ENCODE measurements at regions not wholly inside any gene's neighbourhood (a gene's known extent, or its start where the extent isn't known, plus 50 kb on each side); places are given as distances from the start of the nearest gene placed in this dataset.

DNA sequence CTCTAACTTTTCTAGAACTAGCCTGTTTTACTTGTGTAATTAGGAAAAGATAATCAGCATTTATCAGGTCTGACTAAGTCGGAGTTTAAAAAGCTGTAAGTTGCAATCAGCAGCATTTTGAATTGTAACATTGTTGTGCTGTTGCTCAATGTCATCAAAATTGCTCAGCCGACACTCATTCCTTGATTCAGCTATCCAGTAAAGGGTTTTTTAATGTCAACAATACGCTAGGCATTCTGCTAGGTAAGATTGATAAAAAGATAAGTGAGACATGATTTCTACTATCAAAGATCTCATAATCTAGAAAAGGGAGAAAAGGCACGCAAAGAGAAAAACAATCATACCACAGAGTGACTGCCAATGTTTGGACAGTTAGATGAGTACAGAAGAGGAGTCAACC, 327.1 kb upstream of the CDH2 start:
- TF ChIP-seq, protein P1, sequence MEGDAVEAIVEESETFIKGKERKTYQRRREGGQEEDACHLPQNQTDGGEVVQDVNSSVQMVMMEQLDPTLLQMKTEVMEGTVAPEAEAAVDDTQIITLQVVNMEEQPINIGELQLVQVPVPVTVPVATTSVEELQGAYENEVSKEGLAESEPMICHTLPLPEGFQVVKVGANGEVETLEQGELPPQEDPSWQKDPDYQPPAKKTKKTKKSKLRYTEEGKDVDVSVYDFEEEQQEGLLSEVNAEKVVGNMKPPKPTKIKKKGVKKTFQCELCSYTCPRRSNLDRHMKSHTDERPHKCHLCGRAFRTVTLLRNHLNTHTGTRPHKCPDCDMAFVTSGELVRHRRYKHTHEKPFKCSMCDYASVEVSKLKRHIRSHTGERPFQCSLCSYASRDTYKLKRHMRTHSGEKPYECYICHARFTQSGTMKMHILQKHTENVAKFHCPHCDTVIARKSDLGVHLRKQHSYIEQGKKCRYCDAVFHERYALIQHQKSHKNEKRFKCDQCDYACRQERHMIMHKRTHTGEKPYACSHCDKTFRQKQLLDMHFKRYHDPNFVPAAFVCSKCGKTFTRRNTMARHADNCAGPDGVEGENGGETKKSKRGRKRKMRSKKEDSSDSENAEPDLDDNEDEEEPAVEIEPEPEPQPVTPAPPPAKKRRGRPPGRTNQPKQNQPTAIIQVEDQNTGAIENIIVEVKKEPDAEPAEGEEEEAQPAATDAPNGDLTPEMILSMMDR (conservative IDR thresholded peaks at IDR 0.05; ENCODE audit: low read length) = no peak
- no peak for TF ChIP-seq EZH2phosphoT487 (IDR thresholded peaks at IDR 0.05; ENCODE audit: borderline replicate concordance)
